ENCODE measurements at regions not wholly inside any gene's neighbourhood (a gene's known extent, or its start where the extent isn't known, plus 50 kb on each side); places are given as distances from the start of the nearest gene placed in this dataset.

DNA sequence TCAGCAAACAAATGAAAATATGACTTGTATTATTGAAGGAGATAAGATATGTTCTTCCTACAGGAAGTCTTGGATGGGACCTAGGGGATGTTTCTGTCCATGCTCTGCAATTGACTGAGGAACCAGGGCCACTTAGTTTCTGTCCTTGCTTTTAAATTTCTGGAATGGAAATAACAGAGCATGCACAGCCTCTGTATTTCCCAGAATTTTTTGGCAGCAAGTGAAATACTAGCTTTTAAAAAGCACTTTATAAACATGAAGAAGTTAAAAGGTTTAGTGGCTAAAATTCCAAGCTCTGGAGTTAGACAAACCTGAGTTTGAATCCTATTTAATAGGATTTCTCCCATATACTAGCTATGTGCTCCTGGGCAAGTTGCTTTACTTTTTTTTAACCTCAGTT is 127.7 kb upstream of the FZD8 start:
- Histone ChIP-seq H3K4me1 (ENCODE audit: control insufficient read depth in 1 of 2, insufficient read depth in 2 of 2, low read length in 2 of 2) (peaks cover 4 to 5% of the 10 kb centered on the region in 2 donors), H3K27ac (ENCODE audit: low read depth in 1 of 2, low read length in 2 of 2) (no peak overlapping the region), H3K79me2 (ENCODE audit: insufficient read depth, low read length) (no peaks in the 10 kb centered on the region), H2AFZ (ENCODE audit: insufficient read depth, low read depth, low read length, poor library complexity, severe bottlenecking) (no peak overlapping the region), H3K36me3 (replicated peaks in 1 of 2; ENCODE audit: control insufficient read depth in 1 of 2, insufficient read depth in 2 of 2, low read length in 2 of 2) (no peaks in the 10 kb centered on the region), H3K27me3 (ENCODE audit: control insufficient read depth in 2 of 2, insufficient read depth in 2 of 2, low read length in 2 of 2) (no peaks in the 10 kb centered on the region), H3K9me3 (replicated peaks in 1 of 2; ENCODE audit: control insufficient read depth in 1 of 2, insufficient read depth in 1 of 2, low read length in 2 of 2) (no peaks in the 10 kb centered on the region), H3K4me2 (replicated peaks; ENCODE audit: extremely low read depth, low read length, poor library complexity, severe bottlenecking) (no peak overlapping the region), H3K9ac (ENCODE audit: insufficient read depth, low read length, poor library complexity, severe bottlenecking) (no peak overlapping the region), H3K4me3 (replicated peaks in 1 of 3; ENCODE audit: low read depth in 2 of 3, low read length in 3 of 3) (no peak overlapping the region), H4K20me1 (ENCODE audit: insufficient read depth, low read length) (no peaks in the 10 kb centered on the region)
- DNase-seq, result no peak
- intact Hi-C loops (cut with micrococcal nuclease), result no loop called here
- H3K36me3 Mint-ChIP-seq, result no peaks in the 10 kb centered on the region
- peaks cover 11% of the 10 kb centered on the region for H3K4me1 Mint-ChIP-seq
- H3K4me3 Mint-ChIP-seq, result no peak overlapping the region
- peaks cover 0 to 11% (median 3%) of the 10 kb centered on the region in 7 donors for H3K9me3 Mint-ChIP-seq
- TF ChIP-seq, protein P1, sequence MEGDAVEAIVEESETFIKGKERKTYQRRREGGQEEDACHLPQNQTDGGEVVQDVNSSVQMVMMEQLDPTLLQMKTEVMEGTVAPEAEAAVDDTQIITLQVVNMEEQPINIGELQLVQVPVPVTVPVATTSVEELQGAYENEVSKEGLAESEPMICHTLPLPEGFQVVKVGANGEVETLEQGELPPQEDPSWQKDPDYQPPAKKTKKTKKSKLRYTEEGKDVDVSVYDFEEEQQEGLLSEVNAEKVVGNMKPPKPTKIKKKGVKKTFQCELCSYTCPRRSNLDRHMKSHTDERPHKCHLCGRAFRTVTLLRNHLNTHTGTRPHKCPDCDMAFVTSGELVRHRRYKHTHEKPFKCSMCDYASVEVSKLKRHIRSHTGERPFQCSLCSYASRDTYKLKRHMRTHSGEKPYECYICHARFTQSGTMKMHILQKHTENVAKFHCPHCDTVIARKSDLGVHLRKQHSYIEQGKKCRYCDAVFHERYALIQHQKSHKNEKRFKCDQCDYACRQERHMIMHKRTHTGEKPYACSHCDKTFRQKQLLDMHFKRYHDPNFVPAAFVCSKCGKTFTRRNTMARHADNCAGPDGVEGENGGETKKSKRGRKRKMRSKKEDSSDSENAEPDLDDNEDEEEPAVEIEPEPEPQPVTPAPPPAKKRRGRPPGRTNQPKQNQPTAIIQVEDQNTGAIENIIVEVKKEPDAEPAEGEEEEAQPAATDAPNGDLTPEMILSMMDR (IDR thresholded peaks at IDR 0.05), result no peak
- H3K27ac Mint-ChIP-seq, result no peak overlapping the region
- H3K27me3 Mint-ChIP-seq (ENCODE audit: low read depth in 3 of 3), result peaks cover 2 to 3% (median 3%) of the 10 kb centered on the region in 3 donors

DNA sequence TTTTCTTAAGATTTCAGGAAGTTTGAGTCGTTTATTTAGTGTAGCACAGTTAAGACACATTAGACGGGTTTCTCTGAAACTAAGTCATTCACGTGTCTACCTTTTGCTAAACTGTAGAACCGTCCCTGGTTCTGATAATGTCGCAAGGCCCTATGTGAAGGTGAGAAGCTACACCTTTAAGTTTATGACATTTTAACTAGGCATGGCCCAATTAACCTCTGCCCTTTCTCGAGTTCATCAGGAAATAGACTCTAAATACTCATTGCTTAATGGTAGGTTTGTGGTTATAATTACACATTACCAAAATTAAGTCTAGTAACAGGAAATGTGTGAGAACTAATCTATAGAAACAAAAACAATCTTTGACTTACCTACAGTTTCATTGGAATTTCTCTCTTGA is 126.6 kb upstream of the FZD8 start:
- intact Hi-C loops (cut with micrococcal nuclease), result no loop called here
- H3K4me3 Mint-ChIP-seq, result no peak overlapping the region
- H3K4me1 ChIP-seq (ENCODE audit: control insufficient read depth in 1 of 2, insufficient read depth in 2 of 2, low read length in 2 of 2), result peaks cover 4 to 5% of the 10 kb centered on the region in 2 donors
- H3K36me3 ChIP-seq (replicated peaks in 1 of 2; ENCODE audit: control insufficient read depth in 1 of 2, insufficient read depth in 2 of 2, low read length in 2 of 2), result no peaks in the 10 kb centered on the region
- TF ChIP-seq, protein P1 (IDR thresholded peaks at IDR 0.05), result no peak
- H3K9ac ChIP-seq (ENCODE audit: insufficient read depth, low read length, poor library complexity, severe bottlenecking), result no peak overlapping the region
- H3K27ac Mint-ChIP-seq, result no peak overlapping the region
- no peak overlapping the region for H3K4me3 ChIP-seq (replicated peaks in 1 of 3; ENCODE audit: low read depth in 2 of 3, low read length in 3 of 3)
- 87% methylated on average over 3 of the region's 6 CpGs for WGBS (ENCODE audit: insufficient coverage)
- peaks cover 10% of the 10 kb centered on the region for H3K4me1 Mint-ChIP-seq
- no peak for DNase-seq
- no peak overlapping the region for H2AFZ ChIP-seq (ENCODE audit: insufficient read depth, low read depth, low read length, poor library complexity, severe bottlenecking)
- H3K4me2 ChIP-seq (replicated peaks; ENCODE audit: extremely low read depth, low read length, poor library complexity, severe bottlenecking), result no peak overlapping the region
- no peaks in the 10 kb centered on the region for H3K27me3 ChIP-seq (ENCODE audit: control insufficient read depth in 2 of 2, insufficient read depth in 2 of 2, low read length in 2 of 2)
- peaks cover 1 to 4% (median 3%) of the 10 kb centered on the region in 3 donors for H3K27me3 Mint-ChIP-seq (ENCODE audit: low read depth in 3 of 3)
- no peaks in the 10 kb centered on the region for H3K36me3 Mint-ChIP-seq
- no peaks in the 10 kb centered on the region for H3K79me2 ChIP-seq (ENCODE audit: insufficient read depth, low read length)
- H3K9me3 Mint-ChIP-seq, result peaks cover 0 to 12% (median 3%) of the 10 kb centered on the region in 7 donors
- H3K27ac ChIP-seq (ENCODE audit: low read depth in 1 of 2, low read length in 2 of 2), result no peak overlapping the region
- H4K20me1 ChIP-seq (ENCODE audit: insufficient read depth, low read length), result no peaks in the 10 kb centered on the region
- H3K9me3 ChIP-seq (replicated peaks in 1 of 2; ENCODE audit: control insufficient read depth in 1 of 2, insufficient read depth in 1 of 2, low read length in 2 of 2), result no peaks in the 10 kb centered on the region
